ENCODE measurements at regions not wholly inside any gene's neighbourhood (a gene's known extent, or its start where the extent isn't known, plus 50 kb on each side); places are given as distances from the start of the nearest gene placed in this dataset.

DNA sequence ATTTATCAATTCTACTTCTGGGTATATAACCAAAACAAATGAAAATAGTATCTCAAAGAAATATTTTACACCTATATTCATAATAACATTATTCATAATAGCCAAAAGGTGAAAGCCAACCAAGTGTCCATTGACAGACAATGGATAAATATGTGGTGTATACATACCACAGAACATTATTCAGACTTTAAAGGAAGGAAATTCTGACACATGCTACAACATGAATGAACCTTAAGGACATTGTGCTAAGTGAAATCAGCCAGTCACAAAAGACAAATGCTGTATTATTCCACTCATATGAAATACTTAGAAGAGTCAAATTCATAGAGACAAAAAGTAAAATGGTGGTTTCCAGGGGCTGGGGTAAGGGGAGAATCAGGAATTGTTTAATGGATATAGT lies 370.5 kb upstream of the CHAC2 start:
- intact Hi-C loops (cut with DNase I): no loop called here
- no peaks in the 10 kb centered on the region for H3K9me3 ChIP-seq
- H3K4me3 ChIP-seq: no peak overlapping the region
- H3K27me3 ChIP-seq: no peaks in the 10 kb centered on the region
- no peaks in the 10 kb centered on the region for H3K4me1 ChIP-seq
- DNase-seq: no peak
- no peak overlapping the region for H3K27ac ChIP-seq
- no peaks in the 10 kb centered on the region for H3K36me3 ChIP-seq
- TF ChIP-seq POLR2A (IDR thresholded peaks at IDR 0.05): no peak
- TF ChIP-seq POLR2AphosphoS5 (IDR thresholded peaks at IDR 0.05): no peak
- no peak for TF ChIP-seq EP300 (IDR thresholded peaks at IDR 0.05)
- TF ChIP-seq CTCF (IDR thresholded peaks at IDR 0.05): no peak

DNA sequence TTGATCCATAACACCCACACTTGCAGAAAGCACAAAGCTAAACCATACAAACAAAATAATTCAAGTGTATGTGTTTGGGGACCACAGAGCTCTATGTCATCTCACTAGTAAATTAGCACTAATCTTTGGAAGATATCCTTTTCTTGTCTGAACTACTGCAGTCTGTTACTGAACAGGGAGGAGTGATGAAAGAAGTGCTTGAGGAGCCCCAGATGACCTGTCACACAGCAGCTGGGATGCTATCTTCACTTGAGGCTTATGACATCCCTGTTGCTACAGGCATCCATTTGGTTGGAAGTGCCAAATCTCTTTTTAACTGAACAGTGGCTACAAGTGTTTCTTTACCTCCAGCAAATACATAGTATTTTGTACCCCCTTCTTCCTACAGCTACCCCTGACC lies 386.3 kb upstream of the CHAC2 start:
- no peaks in the 10 kb centered on the region for H3K27me3 ChIP-seq
- no peaks in the 10 kb centered on the region for H3K9me3 ChIP-seq
- no peaks in the 10 kb centered on the region for H3K36me3 ChIP-seq
- no peak overlapping the region for H3K4me3 ChIP-seq
- DNase-seq: no peak
- no peaks in the 10 kb centered on the region for H3K4me1 ChIP-seq
- intact Hi-C loops (cut with DNase I): no loop called here
- no peak for TF ChIP-seq POLR2AphosphoS5 (IDR thresholded peaks at IDR 0.05)
- no peak for TF ChIP-seq CTCF (IDR thresholded peaks at IDR 0.05)
- no peak for TF ChIP-seq EP300 (IDR thresholded peaks at IDR 0.05)
- no peak for TF ChIP-seq POLR2A (IDR thresholded peaks at IDR 0.05)
- no peak overlapping the region for H3K27ac ChIP-seq

GRCh38 chr2:53379547-53379946 lies 388.1 kb upstream of the CHAC2 start:
- H3K4me3 ChIP-seq: no peak overlapping the region
- no peaks in the 10 kb centered on the region for H3K27me3 ChIP-seq
- no peaks in the 10 kb centered on the region for H3K4me1 ChIP-seq
- no peak for DNase-seq
- H3K9me3 ChIP-seq: no peaks in the 10 kb centered on the region
- H3K27ac ChIP-seq: no peak overlapping the region
- intact Hi-C loops (cut with DNase I): no loop called here
- TF ChIP-seq POLR2A (IDR thresholded peaks at IDR 0.05) (no peak), EP300 (IDR thresholded peaks at IDR 0.05) (no peak), CTCF (IDR thresholded peaks at IDR 0.05) (no peak), POLR2AphosphoS5 (IDR thresholded peaks at IDR 0.05) (no peak)
- no peaks in the 10 kb centered on the region for H3K36me3 ChIP-seq

DNA sequence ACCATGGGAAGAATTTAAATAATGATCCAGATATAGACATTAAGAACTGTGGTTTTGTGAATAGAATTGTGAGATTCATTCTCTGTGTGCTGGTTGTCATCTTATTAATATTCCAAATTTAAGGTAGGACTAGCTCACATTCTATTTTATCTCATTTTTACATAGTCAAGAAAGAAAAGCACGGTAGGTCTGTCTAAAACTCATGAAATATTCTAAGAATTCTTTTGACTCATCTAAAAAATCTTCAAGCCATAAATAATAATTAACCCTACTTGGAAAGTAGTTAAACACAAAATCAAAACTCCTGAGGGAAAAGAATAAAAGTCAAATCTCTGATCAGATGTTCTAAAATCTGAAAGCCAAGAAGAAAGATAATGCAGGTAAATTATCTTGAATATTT lies 388.8 kb upstream of the CHAC2 start:
- Histone ChIP-seq H3K4me3 (no peak overlapping the region), H3K9me3 (no peaks in the 10 kb centered on the region), H3K4me1 (no peaks in the 10 kb centered on the region), H3K36me3 (no peaks in the 10 kb centered on the region), H3K27ac (no peak overlapping the region), H3K27me3 (no peaks in the 10 kb centered on the region)
- TF ChIP-seq POLR2AphosphoS5 (IDR thresholded peaks at IDR 0.05) (no peak), CTCF (IDR thresholded peaks at IDR 0.05) (no peak), EP300 (IDR thresholded peaks at IDR 0.05) (no peak), POLR2A (IDR thresholded peaks at IDR 0.05) (no peak)
- WGBS, 2 donors: 85 to 91% methylated on average over 1 of the region's 1 CpG
- no peak for DNase-seq
- intact Hi-C loops (cut with DNase I): no loop called here

DNA sequence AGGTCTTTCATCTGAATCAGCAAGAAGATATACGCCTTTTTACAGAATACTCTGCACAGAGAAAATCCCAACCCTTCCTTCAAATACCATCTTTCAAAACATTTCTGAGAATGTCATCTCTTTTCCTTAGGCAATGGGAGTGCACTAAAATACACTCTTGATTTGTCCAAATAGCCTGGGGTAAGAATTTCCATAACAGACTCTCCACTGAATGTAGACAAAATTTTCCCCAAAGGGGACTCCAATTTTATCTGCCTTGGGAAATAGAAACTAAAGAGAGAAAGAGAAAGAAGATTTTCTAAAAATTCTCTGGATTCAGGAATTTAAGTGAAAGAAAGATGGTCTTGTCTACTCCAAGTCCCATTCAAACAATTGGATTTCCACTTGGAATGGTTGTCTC lies 394.5 kb upstream of the CHAC2 start:
- no peaks in the 10 kb centered on the region for H3K36me3 ChIP-seq
- no peaks in the 10 kb centered on the region for H3K4me1 ChIP-seq
- no peak for DNase-seq
- no peak for TF ChIP-seq EP300 (IDR thresholded peaks at IDR 0.05)
- TF ChIP-seq POLR2AphosphoS5 (IDR thresholded peaks at IDR 0.05): no peak
- TF ChIP-seq POLR2A (IDR thresholded peaks at IDR 0.05): no peak
- TF ChIP-seq CTCF (IDR thresholded peaks at IDR 0.05): no peak
- 90 to 92% methylated on average over 1 of the region's 1 CpG for WGBS, 2 donors
- intact Hi-C loops (cut with DNase I): no loop called here
- no peaks in the 10 kb centered on the region for H3K9me3 ChIP-seq
- no peaks in the 10 kb centered on the region for H3K27me3 ChIP-seq
- no peak overlapping the region for H3K27ac ChIP-seq
- no peak overlapping the region for H3K4me3 ChIP-seq

Measured in sigmoid colon (tissue), 6 donors.